DND-41 (cell line): ENCODE measurements at regions not wholly inside any gene's neighbourhood (a gene's known extent, or its start where the extent isn't known, plus 50 kb on each side); places are given as distances from the start of the nearest gene placed in this dataset.

Experiments
- EZH2 ChIP-seq: IDR thresholded peaks from 3 replicates; pipeline ENCODE4 v1.6.1; 2012; ENCODE audit warnings: borderline replicate concordance, low read depth, mild to moderate bottlenecking, moderate library complexity, low read length, inconsistent platforms; ENCODE audit not compliant: severe bottlenecking
- TF ChIP-seq, protein P1 (sequence below): IDR thresholded peaks from 2 replicates; pipeline ENCODE4 v1.5.1; 2012; ENCODE audit warnings: borderline replicate concordance, low read length, moderate library complexity, mild to moderate bottlenecking; ENCODE audit not compliant: poor library complexity, severe bottlenecking; ENCODE audit errors: extremely low read depth

DNA sequence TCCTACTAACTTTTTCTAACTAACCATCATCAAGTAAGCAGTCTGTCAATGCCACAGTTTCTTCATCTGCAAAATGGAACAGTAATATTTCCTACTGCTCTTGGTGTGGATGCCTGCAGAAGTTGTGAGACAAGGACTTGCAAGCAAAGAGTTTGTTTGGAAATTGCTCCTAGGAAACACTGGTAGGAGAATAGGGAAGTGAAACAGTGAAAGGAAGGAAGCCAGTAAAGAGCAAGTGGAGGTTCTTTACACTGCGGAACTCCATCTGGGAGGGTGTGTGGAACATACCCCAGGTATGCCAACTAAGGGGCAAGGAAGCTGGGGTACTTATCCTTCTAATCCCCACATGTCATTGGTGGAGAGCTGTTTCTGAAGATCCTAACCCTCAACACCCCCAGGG, 119.9 kb downstream of the FOXD1 start:
- TF ChIP-seq, protein P1, sequence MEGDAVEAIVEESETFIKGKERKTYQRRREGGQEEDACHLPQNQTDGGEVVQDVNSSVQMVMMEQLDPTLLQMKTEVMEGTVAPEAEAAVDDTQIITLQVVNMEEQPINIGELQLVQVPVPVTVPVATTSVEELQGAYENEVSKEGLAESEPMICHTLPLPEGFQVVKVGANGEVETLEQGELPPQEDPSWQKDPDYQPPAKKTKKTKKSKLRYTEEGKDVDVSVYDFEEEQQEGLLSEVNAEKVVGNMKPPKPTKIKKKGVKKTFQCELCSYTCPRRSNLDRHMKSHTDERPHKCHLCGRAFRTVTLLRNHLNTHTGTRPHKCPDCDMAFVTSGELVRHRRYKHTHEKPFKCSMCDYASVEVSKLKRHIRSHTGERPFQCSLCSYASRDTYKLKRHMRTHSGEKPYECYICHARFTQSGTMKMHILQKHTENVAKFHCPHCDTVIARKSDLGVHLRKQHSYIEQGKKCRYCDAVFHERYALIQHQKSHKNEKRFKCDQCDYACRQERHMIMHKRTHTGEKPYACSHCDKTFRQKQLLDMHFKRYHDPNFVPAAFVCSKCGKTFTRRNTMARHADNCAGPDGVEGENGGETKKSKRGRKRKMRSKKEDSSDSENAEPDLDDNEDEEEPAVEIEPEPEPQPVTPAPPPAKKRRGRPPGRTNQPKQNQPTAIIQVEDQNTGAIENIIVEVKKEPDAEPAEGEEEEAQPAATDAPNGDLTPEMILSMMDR = no peak
- TF ChIP-seq EZH2 = no peak
